H1 (cell line): ENCODE measurements at regions not wholly inside any gene's neighbourhood (a gene's known extent, or its start where the extent isn't known, plus 50 kb on each side); places are given as distances from the start of the nearest gene placed in this dataset.

ENCODE experiments used
- CTCF ChIA-PET: fragments of 300-600 bp; sonication (Branson Sonifier 250); formaldehyde crosslinking; loops from one replicate; lab custom pipeline; 2021; ENCODE audit not compliant: partially characterized antibody; lab: Charles Lee
- POLR2A ChIA-PET: fragments of 300-600 bp; sonication (Branson Sonifier 250); formaldehyde crosslinking; loops from one replicate; lab custom pipeline; 2021; ENCODE audit warnings: inconsistent platforms; ENCODE audit not compliant: partially characterized antibody; lab: Charles Lee
- DNase-seq, 2 experiments: peaks; one replicate each; pipeline versions ENCODE4 v3.0.0 to v3.0.0-alpha.2; 2010 to 2022; ENCODE audit warnings: low spot score in 2 of 2, low read depth in 1 of 2, mixed read lengths in 1 of 2
- FAIRE-seq: peaks from 2 replicates; lab custom pipeline; 2011; peaks lifted over from hg19 to GRCh38; lab: Jason Lieb, UNC
- H2AFZ ChIP-seq: 2 replicates; pipeline ENCODE4 v1.8.1; 2012; ENCODE audit warnings: low read length, inconsistent platforms
- H2AK5ac ChIP-seq: 2 replicates; pipeline ENCODE4 v1.6.1; 2013; ENCODE audit warnings: low read depth, low read length
- H2BK120ac ChIP-seq: replicated peaks from 2 replicates; pipeline ENCODE3; 2013; ENCODE audit warnings: low read depth, low read length, inconsistent platforms
- H2BK12ac ChIP-seq: 2 replicates; pipeline ENCODE4 v1.6.1; 2013; ENCODE audit warnings: low read depth, low read length
- H2BK15ac ChIP-seq: 2 replicates; pipeline ENCODE4 v1.6.1; 2013; ENCODE audit warnings: low read length
- H2BK20ac ChIP-seq: 2 replicates; pipeline ENCODE4 v1.6.1; 2013; ENCODE audit warnings: low read length
- H2BK5ac ChIP-seq: 2 replicates; pipeline ENCODE4 v1.6.1; 2013; ENCODE audit warnings: low read depth, low read length
- H3K14ac ChIP-seq: 2 replicates; pipeline ENCODE4 v1.6.1; 2013; ENCODE audit warnings: inconsistent platforms; ENCODE audit not compliant: insufficient read length
- H3K18ac ChIP-seq: 2 replicates; pipeline ENCODE4 v1.6.1; 2013; ENCODE audit warnings: low read length; ENCODE audit errors: extremely low read depth
- H3K23ac ChIP-seq: 2 replicates; pipeline ENCODE4 v1.6.1; 2013; ENCODE audit warnings: inconsistent platforms; ENCODE audit not compliant: insufficient read length
- H3K23me2 ChIP-seq: 2 replicates; pipeline ENCODE4 v1.6.1; 2013; ENCODE audit warnings: low read depth, low read length
- H3K27ac ChIP-seq: 2 replicates; pipeline ENCODE4 v1.6.1; 2011; ENCODE audit warnings: low read depth, low read length, inconsistent platforms
- H3K27me3 ChIP-seq, 4 experiments: replicated peaks in 1 of 4; 1 replicate in 1 of 4; 2 replicates in 3 of 4; pipeline versions ENCODE4 v1.6.1 to v1.8.1; 2011 to 2013; ENCODE audit warnings: low read length in 3 of 4, mild to moderate bottlenecking in 3 of 4, inconsistent platforms in 2 of 4, mixed read lengths in 2 of 4, moderate library complexity in 1 of 4; ENCODE audit not compliant: control insufficient read depth in 3 of 4, insufficient read depth in 3 of 4; ENCODE audit errors: extremely low read depth in 1 of 4
- H3K36me3 ChIP-seq, 4 experiments: 2 replicates each; pipeline versions ENCODE4 v1.6.1 to v1.8.1; 2011 to 2013; ENCODE audit warnings: mild to moderate bottlenecking in 4 of 4, low read length in 3 of 4, moderate library complexity in 2 of 4, control low read depth in 1 of 4, inconsistent platforms in 1 of 4; ENCODE audit not compliant: insufficient read depth in 4 of 4, control insufficient read depth in 2 of 4
- H3K4ac ChIP-seq: replicated peaks from 2 replicates; pipeline ENCODE3; 2013; ENCODE audit warnings: low read length, low read depth, mixed read lengths, inconsistent platforms; ENCODE audit not compliant: insufficient read length
- H3K4me1 ChIP-seq, 4 experiments: replicated peaks in 1 of 4; 1 replicate in 1 of 4; 2 replicates in 3 of 4; pipeline versions ENCODE4 v1.6.1 to v1.8.1; 2011 to 2013; ENCODE audit warnings: low read length in 3 of 4, inconsistent platforms in 2 of 4, mixed read lengths in 1 of 4; ENCODE audit not compliant: insufficient read depth in 4 of 4, control insufficient read depth in 3 of 4
- H3K4me2 ChIP-seq, 2 experiments: 2 replicates each; pipeline versions ENCODE4 v1.6.1 to v1.8.1; 2011 to 2013; ENCODE audit warnings: low read depth in 2 of 2, low read length in 2 of 2, control low read depth in 1 of 2, inconsistent platforms in 1 of 2, mild to moderate bottlenecking in 1 of 2; ENCODE audit not compliant: insufficient read depth in 1 of 2
- H3K4me3 ChIP-seq, 4 experiments: fragments of 200-600, 300-600 bp in 1 of 4; sonication (generic), shearing (Covaris generic), sonication (Bioruptor Twin) in 1 of 4; 2 replicates each; pipeline versions ENCODE4 v1.5.1 to v1.8.1; 2011 to 2016; ENCODE audit warnings: low read length in 4 of 4, low read depth in 3 of 4, control low read depth in 2 of 4, inconsistent platforms in 2 of 4, mild to moderate bottlenecking in 2 of 4, mixed read lengths in 1 of 4, moderate library complexity in 1 of 4; ENCODE audit not compliant: insufficient read depth in 2 of 4; ENCODE audit errors: extremely low read depth in 1 of 4
- H3K56ac ChIP-seq: replicated peaks from 2 replicates; pipeline ENCODE3; 2013; ENCODE audit warnings: low read depth, mild to moderate bottlenecking, mixed read lengths, low read length, inconsistent platforms; ENCODE audit not compliant: insufficient read length
- H3K79me1 ChIP-seq: 2 replicates; pipeline ENCODE4 v1.6.1; 2013; ENCODE audit warnings: low read depth, low read length, control low read depth
- H3K79me2 ChIP-seq, 2 experiments: 2 replicates each; pipeline versions ENCODE4 v1.6.1 to v1.8.1; 2012 to 2013; ENCODE audit warnings: low read length in 2 of 2, mild to moderate bottlenecking in 2 of 2, inconsistent platforms in 1 of 2; ENCODE audit not compliant: insufficient read depth in 2 of 2, control insufficient read depth in 1 of 2
- H3K9ac ChIP-seq, 4 experiments: replicated peaks in 1 of 4; 1 replicate in 1 of 4; 2 replicates in 3 of 4; pipeline versions ENCODE4 v1.6.1 to v1.8.1; 2011 to 2013; ENCODE audit warnings: low read depth in 3 of 4, low read length in 3 of 4, control low read depth in 2 of 4, mild to moderate bottlenecking in 2 of 4, moderate library complexity in 2 of 4, inconsistent platforms in 1 of 4; ENCODE audit errors: extremely low read depth in 1 of 4
- H3K9me3 ChIP-seq, 2 experiments: 2 replicates each; pipeline versions ENCODE4 v1.6.1 to v1.8.1; 2012 to 2013; ENCODE audit warnings: mild to moderate bottlenecking in 2 of 2, moderate library complexity in 2 of 2, control low read depth in 1 of 2, inconsistent platforms in 1 of 2, low read depth in 1 of 2, low read length in 1 of 2, mixed read lengths in 1 of 2; ENCODE audit not compliant: insufficient read depth in 2 of 2
- H4K20me1 ChIP-seq, 2 experiments: replicated peaks in 1 of 2; 2 replicates each; pipeline versions ENCODE3 to v1.8.1; 2011 to 2013; ENCODE audit warnings: inconsistent platforms in 2 of 2, low read length in 2 of 2, mild to moderate bottlenecking in 1 of 2; ENCODE audit not compliant: insufficient read depth in 2 of 2, control insufficient read depth in 1 of 2
- H4K5ac ChIP-seq: 2 replicates; pipeline ENCODE4 v1.6.1; 2013; ENCODE audit warnings: low read length, low read depth, mixed read lengths, inconsistent platforms; ENCODE audit not compliant: insufficient read length
- H4K8ac ChIP-seq: 2 replicates; pipeline ENCODE4 v1.8.0; 2013; ENCODE audit warnings: mild to moderate bottlenecking, moderate library complexity, low read length, inconsistent platforms; ENCODE audit not compliant: insufficient read depth; ENCODE audit errors: extremely low read depth
- H4K91ac ChIP-seq: replicated peaks from 2 replicates; pipeline ENCODE3; 2013; ENCODE audit warnings: low read length, mixed read lengths, inconsistent platforms; ENCODE audit not compliant: insufficient read length
- ASH2L ChIP-seq: fragments of 200-600, 300-600 bp; sonication (generic); IDR thresholded peaks from one replicate; pipeline ENCODE4 v1.7.1; 2017; ENCODE audit warnings: low read length
- BRCA1 ChIP-seq: IDR thresholded peaks from 2 replicates; pipeline ENCODE4 v1.6.1; 2012; ENCODE audit warnings: low read depth, low read length, improper control_type of control experiment
- EZH2 ChIP-seq: fragments of 200-600 bp; sonication (generic); IDR thresholded peaks from 2 replicates; pipeline ENCODE4 v1.7.1; 2012; ENCODE audit warnings: low read depth, mild to moderate bottlenecking, moderate library complexity, low read length, inconsistent platforms; ENCODE audit not compliant: severe bottlenecking
- GABPA ChIP-seq: IDR thresholded peaks from 2 replicates; pipeline ENCODE4 v1.6.1; 2011; ENCODE audit warnings: mild to moderate bottlenecking, low read length, moderate library complexity, borderline replicate concordance; ENCODE audit not compliant: insufficient read depth
- POLR2AphosphoS5 ChIP-seq: IDR thresholded peaks from 2 replicates; pipeline ENCODE4 v1.6.1; 2011; ENCODE audit warnings: low read depth, low read length
- RAD21 ChIP-seq, 2 experiments: IDR thresholded peaks in 1 of 2; conservative IDR thresholded peaks in 1 of 2; 2 replicates each; pipeline ENCODE4 v1.6.1; 2011; ENCODE audit warnings: low read depth in 2 of 2, low read length in 2 of 2, improper control_type of control experiment in 1 of 2, inconsistent platforms in 1 of 2, mild to moderate bottlenecking in 1 of 2, moderate library complexity in 1 of 2
- RBBP5 ChIP-seq: IDR thresholded peaks from 2 replicates; pipeline ENCODE4 v1.7.1; 2012; ENCODE audit warnings: low read depth, mild to moderate bottlenecking, inconsistent platforms, low read length, moderate library complexity, borderline replicate concordance
- SUZ12 ChIP-seq: fragments of 200-600 bp; sonication (generic); IDR thresholded peaks from 2 replicates; pipeline ENCODE4 v1.6.1; 2012; ENCODE audit warnings: mild to moderate bottlenecking, inconsistent platforms, low read length, moderate library complexity, mixed read lengths
- TCF12 ChIP-seq: IDR thresholded peaks from 2 replicates; pipeline ENCODE4 v1.6.1; 2011; ENCODE audit warnings: low read depth, mild to moderate bottlenecking, low read length
- YY1 ChIP-seq: IDR thresholded peaks from 2 replicates; pipeline ENCODE4 v1.6.1; 2011; ENCODE audit warnings: low read depth, mild to moderate bottlenecking, low read length
- WGBS, 2 experiments: shearing (Covaris generic) in 1 of 2; methylation state at CpG; one replicate each; pipeline versions ENCODE4 v1.1.6 to v1.1.7; 2013 to 2015; ENCODE audit warnings: low lambda C conversion rate in 2 of 2, mixed read lengths in 2 of 2, inconsistent platforms in 1 of 2, low coverage in 1 of 2, missing lambda C conversion rate in 1 of 2; ENCODE audit not compliant: insufficient replicate concordance in 2 of 2, insufficient coverage in 1 of 2, insufficient read length in 1 of 2; ENCODE audit errors: extremely low coverage in 1 of 2, missing lambda C conversion rate in 1 of 2; 5-methylcytosine and 5-hydroxymethylcytosine counted together
- TF ChIP-seq, protein P1 (sequence below): IDR thresholded peaks from 2 replicates; pipeline ENCODE4 v1.6.1; 2012; ENCODE audit warnings: inconsistent platforms
- TF ChIP-seq, protein P2 (sequence below): IDR thresholded peaks from 2 replicates; pipeline ENCODE4 v1.6.1; 2012; ENCODE audit warnings: low read length, inconsistent platforms

DNA sequence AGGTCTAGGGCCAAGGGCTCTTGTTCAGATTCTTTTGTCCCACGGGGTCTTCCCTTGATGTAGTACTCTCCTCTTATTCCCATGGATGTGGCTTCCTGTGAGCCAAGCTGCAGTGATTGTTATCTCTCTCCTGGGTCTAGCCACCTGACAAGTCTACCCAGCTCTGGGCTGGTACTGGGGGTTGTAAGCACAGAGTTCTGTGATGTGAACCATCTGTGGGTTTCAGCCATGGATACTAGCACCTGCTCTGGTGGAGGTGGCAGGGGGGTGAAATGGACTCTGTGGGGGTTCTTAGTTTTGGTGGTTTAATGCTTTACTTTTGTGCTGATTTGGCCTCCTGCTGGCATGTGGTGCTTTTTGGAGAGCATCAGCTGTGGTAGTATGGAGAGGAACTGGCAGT lies 350.8 kb downstream of the DNAJB9 start:
- Histone ChIP-seq H2BK15ac (no peak overlapping the region), H2BK20ac (no peak overlapping the region), H3K4me3 (no peak overlapping the region), H3K79me2 (no peaks in the 10 kb centered on the region), H4K5ac (no peak overlapping the region), H3K14ac (no peak overlapping the region), H3K9ac (no peak overlapping the region), H2BK5ac (no peak overlapping the region), H3K18ac (no peak overlapping the region), H3K4ac (no peak overlapping the region), H2AK5ac (no peak overlapping the region), H4K20me1 (no peaks in the 10 kb centered on the region), H4K91ac (no peak overlapping the region), H3K9me3 (0 out of 4 replicates have a peak, but pooled peaks cover 0 to 2% of the 10 kb centered on the region in 2 experiments), H2AFZ (no peak overlapping the region), H3K27ac (no peak overlapping the region), H2BK120ac (no peak overlapping the region), H4K8ac (no peak overlapping the region), H3K23me2 (no peaks in the 10 kb centered on the region), H3K27me3 (no peaks in the 10 kb centered on the region), H3K56ac (no peak overlapping the region), H2BK12ac (no peak overlapping the region), H3K4me2 (no peak overlapping the region), H3K36me3 (no peaks in the 10 kb centered on the region), H3K79me1 (no peaks in the 10 kb centered on the region), H3K4me1 (no peaks in the 10 kb centered on the region), H3K23ac (no peak overlapping the region)
- FAIRE-seq (no peak), DNase-seq (no peak)
- WGBS, 2 experiments = 43% methylated on average over 1 of the region's 1 CpG; no CpG with 5 or more reads in 1 of the 2 experiments
- ChIA-PET POLR2A (no interaction called here), CTCF (no interaction called here)
- TF ChIP-seq, protein P1, sequence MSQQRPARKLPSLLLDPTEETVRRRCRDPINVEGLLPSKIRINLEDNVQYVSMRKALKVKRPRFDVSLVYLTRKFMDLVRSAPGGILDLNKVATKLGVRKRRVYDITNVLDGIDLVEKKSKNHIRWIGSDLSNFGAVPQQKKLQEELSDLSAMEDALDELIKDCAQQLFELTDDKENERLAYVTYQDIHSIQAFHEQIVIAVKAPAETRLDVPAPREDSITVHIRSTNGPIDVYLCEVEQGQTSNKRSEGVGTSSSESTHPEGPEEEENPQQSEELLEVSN = no peak
- TF ChIP-seq ASH2L = no peak
- TF ChIP-seq BRCA1 = no peak
- no peak for TF ChIP-seq SUZ12
- no peak for TF ChIP-seq GABPA
- no peak for TF ChIP-seq YY1
- TF ChIP-seq TCF12 = no peak
- no peak for TF ChIP-seq RAD21 (IDR thresholded peaks at IDR 0.05 in 1 of 2, conservative IDR thresholded peaks at IDR 0.05 in 1 of 2; ENCODE audit: low read depth in 2 of 2, low read length in 2 of 2)
- TF ChIP-seq EZH2 = no peak
- TF ChIP-seq POLR2AphosphoS5 = no peak
- TF ChIP-seq RBBP5 = no peak
- TF ChIP-seq, protein P2, sequence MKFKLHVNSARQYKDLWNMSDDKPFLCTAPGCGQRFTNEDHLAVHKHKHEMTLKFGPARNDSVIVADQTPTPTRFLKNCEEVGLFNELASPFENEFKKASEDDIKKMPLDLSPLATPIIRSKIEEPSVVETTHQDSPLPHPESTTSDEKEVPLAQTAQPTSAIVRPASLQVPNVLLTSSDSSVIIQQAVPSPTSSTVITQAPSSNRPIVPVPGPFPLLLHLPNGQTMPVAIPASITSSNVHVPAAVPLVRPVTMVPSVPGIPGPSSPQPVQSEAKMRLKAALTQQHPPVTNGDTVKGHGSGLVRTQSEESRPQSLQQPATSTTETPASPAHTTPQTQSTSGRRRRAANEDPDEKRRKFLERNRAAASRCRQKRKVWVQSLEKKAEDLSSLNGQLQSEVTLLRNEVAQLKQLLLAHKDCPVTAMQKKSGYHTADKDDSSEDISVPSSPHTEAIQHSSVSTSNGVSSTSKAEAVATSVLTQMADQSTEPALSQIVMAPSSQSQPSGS = no peak
